ENCODE measurements at regions not wholly inside any gene's neighbourhood (a gene's known extent, or its start where the extent isn't known, plus 50 kb on each side); places are given as distances from the start of the nearest gene placed in this dataset.
"Not testable (repeated sequence)": the region's sequence is repeated elsewhere in the genome, so short reads cannot be mapped to it uniquely, and the experiment has no call there.

- DNase-seq (ENCODE audit: low read depth); in situ Hi-C loops (cut with HindIII; ENCODE audit: low pct_unique_long_range_greater_than_20kb, low sequenced_read_pairs): not testable (repeated sequence)
These were observed 212.0 kb upstream of the FKBP1C start for GRCh38 chr6:62999242-62999641.

- in situ Hi-C loops (cut with HindIII; ENCODE audit: low pct_unique_long_range_greater_than_20kb, low sequenced_read_pairs) = no loop called here
- peak; percentile 68 for DNase-seq (ENCODE audit: low read depth)
These were observed 211.5 kb upstream of the FKBP1C start for GRCh38 chr6:62999796-63000195.

- in situ Hi-C loops (cut with HindIII; ENCODE audit: low pct_unique_long_range_greater_than_20kb, low sequenced_read_pairs); DNase-seq (ENCODE audit: low read depth): not testable (repeated sequence)
These were observed 205.3 kb upstream of the FKBP1C start for GRCh38 chr6:63006018-63006417.

GRCh38 chr6:63010962-63011361 is 200.3 kb upstream of the FKBP1C start:
- DNase-seq (ENCODE audit: low read depth); in situ Hi-C loops (cut with HindIII; ENCODE audit: low pct_unique_long_range_greater_than_20kb, low sequenced_read_pairs): not testable (repeated sequence)

GRCh38 chr6:63014290-63014689 is 197.0 kb upstream of the FKBP1C start:
- in situ Hi-C loops (cut with HindIII; ENCODE audit: low pct_unique_long_range_greater_than_20kb, low sequenced_read_pairs) = no loop called here
- DNase-seq (ENCODE audit: low read depth) = no peak

GRCh38 chr6:63022631-63023030 is 188.6 kb upstream of the FKBP1C start:
- no peak for DNase-seq (ENCODE audit: low read depth)
- in situ Hi-C loops (cut with HindIII; ENCODE audit: low pct_unique_long_range_greater_than_20kb, low sequenced_read_pairs) = no loop called here

GRCh38 chr6:63023726-63024125 is 187.5 kb upstream of the FKBP1C start:
- DNase-seq (ENCODE audit: low read depth) = no peak
- in situ Hi-C loops (cut with HindIII; ENCODE audit: low pct_unique_long_range_greater_than_20kb, low sequenced_read_pairs) = no loop called here

- DNase-seq (ENCODE audit: low read depth) = no peak
- in situ Hi-C loops (cut with HindIII; ENCODE audit: low pct_unique_long_range_greater_than_20kb, low sequenced_read_pairs) = no loop called here
These were observed 162.1 kb upstream of the FKBP1C start for GRCh38 chr6:63049216-63049615.

- DNase-seq (ENCODE audit: low read depth); in situ Hi-C loops (cut with HindIII; ENCODE audit: low pct_unique_long_range_greater_than_20kb, low sequenced_read_pairs): not testable (repeated sequence)
These were observed 158.1 kb upstream of the FKBP1C start for GRCh38 chr6:63053206-63053605.

- DNase-seq (ENCODE audit: low read depth) = no peak
- in situ Hi-C loops (cut with HindIII; ENCODE audit: low pct_unique_long_range_greater_than_20kb, low sequenced_read_pairs) = no loop called here
These were observed 152.7 kb upstream of the FKBP1C start for GRCh38 chr6:63058601-63059000.

GRCh38 chr6:63063631-63064271 is 147.5 kb upstream of the FKBP1C start:
- DNase-seq (ENCODE audit: low read depth) = no peak
- in situ Hi-C loops (cut with HindIII; ENCODE audit: low pct_unique_long_range_greater_than_20kb, low sequenced_read_pairs) = no loop called here

- DNase-seq (ENCODE audit: low read depth) = peak; percentile 10
- in situ Hi-C loops (cut with HindIII; ENCODE audit: low pct_unique_long_range_greater_than_20kb, low sequenced_read_pairs) = no loop called here
These were observed 145.1 kb upstream of the FKBP1C start for GRCh38 chr6:63066055-63066704.

GRCh38 chr6:63094947-63095346 is 116.3 kb upstream of the FKBP1C start:
- in situ Hi-C loops (cut with HindIII; ENCODE audit: low pct_unique_long_range_greater_than_20kb, low sequenced_read_pairs) = no loop called here
- DNase-seq (ENCODE audit: low read depth) = peak; percentile 60

GRCh38 chr6:63097222-63097621 is 114.0 kb upstream of the FKBP1C start:
- no peak for DNase-seq (ENCODE audit: low read depth)
- in situ Hi-C loops (cut with HindIII; ENCODE audit: low pct_unique_long_range_greater_than_20kb, low sequenced_read_pairs) = no loop called here

- no peak for DNase-seq (ENCODE audit: low read depth)
- in situ Hi-C loops (cut with HindIII; ENCODE audit: low pct_unique_long_range_greater_than_20kb, low sequenced_read_pairs) = no loop called here
These were observed 112.5 kb upstream of the FKBP1C start for GRCh38 chr6:63098789-63099188.

GRCh38 chr6:63099772-63100459 is 111.4 kb upstream of the FKBP1C start:
- in situ Hi-C loops (cut with HindIII; ENCODE audit: low pct_unique_long_range_greater_than_20kb, low sequenced_read_pairs) = no loop called here
- DNase-seq (ENCODE audit: low read depth) = no peak

- DNase-seq (ENCODE audit: low read depth) = no peak
- in situ Hi-C loops (cut with HindIII; ENCODE audit: low pct_unique_long_range_greater_than_20kb, low sequenced_read_pairs) = no loop called here
These were observed 96.6 kb upstream of the FKBP1C start for GRCh38 chr6:63114610-63115211.

GRCh38 chr6:63121166-63121565 is 90.1 kb upstream of the FKBP1C start:
- in situ Hi-C loops (cut with HindIII; ENCODE audit: low pct_unique_long_range_greater_than_20kb, low sequenced_read_pairs) = no loop called here
- no peak for DNase-seq (ENCODE audit: low read depth)

- no peak for DNase-seq (ENCODE audit: low read depth)
- in situ Hi-C loops (cut with HindIII; ENCODE audit: low pct_unique_long_range_greater_than_20kb, low sequenced_read_pairs) = no loop called here
These were observed 71.2 kb upstream of the FKBP1C start for GRCh38 chr6:63140114-63140513.

All from Caki2 (cell line).